SW 1271 (cell line): ENCODE measurements at regions not wholly inside any gene's neighbourhood (a gene's known extent, or its start where the extent isn't known, plus 50 kb on each side); places are given as distances from the start of the nearest gene placed in this dataset.

Source experiments
- DNase-seq, 2 experiments: peaks; one replicate each; lab custom pipeline; 2025; lab: John Stamatoyannopoulos, UW

DNA sequence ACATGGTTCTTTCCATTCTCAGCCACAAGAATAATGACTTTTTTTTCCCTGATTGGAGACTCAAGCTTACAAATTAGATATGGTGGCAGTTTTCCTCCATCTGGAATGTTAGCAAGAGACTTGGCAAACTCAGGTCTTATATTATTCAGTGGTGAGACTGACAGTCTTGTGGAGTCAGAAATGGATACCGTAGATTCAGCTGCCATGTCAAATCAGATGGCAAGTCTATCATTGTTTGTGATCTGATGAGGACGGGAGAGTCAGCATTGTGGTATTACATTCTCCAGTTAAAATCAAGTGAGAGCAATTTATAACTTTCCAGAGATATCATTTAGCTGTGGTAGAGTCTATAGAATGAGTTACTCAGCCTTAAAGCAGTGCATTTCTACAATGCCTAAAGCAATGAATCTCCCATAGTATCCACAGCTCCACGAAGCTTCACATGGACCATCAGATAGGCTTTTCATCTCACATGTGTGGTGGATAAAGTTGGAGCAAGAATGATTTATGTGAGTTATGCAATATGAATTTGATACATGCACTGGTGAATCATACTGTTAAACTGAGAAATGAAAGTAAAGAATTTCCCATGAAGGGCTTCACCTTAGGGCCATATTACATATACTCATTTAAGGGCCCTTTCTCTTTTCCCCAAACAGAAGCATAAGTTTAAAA is 430.6 kb downstream of the ZNF608 start:
- DNase-seq = no peak

DNA sequence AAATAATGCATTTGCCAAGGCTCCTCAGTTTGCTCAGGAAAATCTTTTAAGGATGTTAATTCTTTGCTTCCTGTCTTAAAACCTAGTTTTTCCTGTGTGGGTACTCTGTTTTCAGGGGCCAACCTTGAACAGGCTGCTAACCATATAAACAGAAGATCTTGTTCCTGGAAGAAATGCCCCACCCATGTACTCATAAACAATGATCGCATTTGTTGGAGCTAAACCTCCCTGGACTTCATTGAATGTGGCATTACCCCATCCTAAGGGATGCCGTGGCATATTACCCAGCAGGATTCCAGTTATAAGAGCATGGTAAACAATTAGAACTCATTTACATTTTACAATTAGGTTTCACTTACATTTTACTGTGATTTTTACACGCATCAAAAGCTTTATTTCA is 436.0 kb downstream of the ZNF608 start:
- DNase-seq = no peak

DNA sequence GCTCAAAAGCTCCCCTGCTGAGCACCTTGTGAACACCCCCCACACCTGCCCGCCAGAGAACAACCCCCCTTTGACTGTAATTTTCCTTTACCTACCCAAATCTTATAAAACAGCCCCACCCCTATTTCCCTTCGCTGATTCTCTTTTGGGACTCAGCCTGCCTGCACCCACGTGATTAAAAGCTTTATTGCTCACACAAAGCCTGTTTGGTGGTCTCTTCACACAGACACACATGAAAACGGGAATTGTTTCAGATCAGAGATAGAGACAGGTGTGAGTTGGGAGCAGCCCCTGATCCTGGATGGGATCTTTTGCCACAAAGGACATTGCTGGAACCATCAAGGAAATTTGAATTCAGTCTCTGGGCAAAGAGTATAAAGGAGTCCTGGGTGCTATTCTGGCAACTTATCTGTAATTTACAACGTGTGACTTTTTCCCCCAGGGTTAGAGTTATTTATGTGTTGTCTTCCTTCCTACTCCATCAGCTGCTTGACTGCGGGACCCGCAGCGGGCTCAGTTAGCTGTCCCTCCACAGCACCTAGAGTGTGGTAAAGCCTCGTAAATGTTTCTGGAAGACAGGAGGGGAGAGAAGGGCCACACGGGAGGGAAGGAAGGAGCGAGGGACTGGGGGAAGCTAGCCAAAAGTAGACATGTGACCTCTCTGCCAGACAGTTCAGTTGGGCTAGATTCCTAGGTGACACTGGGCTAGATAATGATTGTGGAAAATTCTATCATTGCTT is 437.0 kb downstream of the ZNF608 start:
- DNase-seq = no peak

DNA sequence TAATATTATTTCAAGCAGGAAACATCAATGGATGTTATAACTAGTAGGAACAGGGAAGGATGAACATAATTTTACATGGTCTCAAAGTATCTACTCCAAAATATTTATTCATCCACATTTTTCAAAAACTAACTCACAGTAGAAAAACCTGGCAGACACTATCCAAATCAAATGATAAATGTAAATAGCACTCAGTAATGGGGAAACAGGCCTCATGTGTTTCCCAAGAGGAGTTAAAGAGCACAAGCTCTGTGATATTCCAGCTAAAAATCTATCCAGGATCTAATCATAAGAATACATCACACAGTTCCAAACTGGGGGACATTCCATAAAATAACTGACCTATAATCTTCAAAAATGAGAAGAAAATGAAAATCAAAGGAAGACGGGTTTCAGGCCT is 443.1 kb downstream of the ZNF608 start:
- no peak for DNase-seq

DNA sequence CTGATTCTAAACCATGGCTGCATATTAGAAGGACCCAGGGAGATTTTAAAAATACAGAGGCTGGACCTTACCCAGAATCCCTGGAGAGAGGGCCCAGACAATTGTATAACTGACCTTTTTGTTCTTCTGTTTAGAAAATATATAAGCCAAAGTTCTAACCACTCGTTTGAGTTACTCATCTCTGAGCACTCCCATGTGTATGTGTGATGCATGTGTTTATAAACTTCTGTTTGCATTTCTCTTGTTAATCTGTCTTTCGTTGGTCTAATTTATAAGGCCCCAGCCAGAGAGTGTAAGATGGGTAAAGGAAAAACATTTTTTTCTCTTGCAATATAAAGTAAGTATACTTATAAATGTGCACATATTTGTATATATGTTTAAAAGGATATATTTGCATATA is 443.9 kb downstream of the ZNF608 start:
- DNase-seq = no peak

DNA sequence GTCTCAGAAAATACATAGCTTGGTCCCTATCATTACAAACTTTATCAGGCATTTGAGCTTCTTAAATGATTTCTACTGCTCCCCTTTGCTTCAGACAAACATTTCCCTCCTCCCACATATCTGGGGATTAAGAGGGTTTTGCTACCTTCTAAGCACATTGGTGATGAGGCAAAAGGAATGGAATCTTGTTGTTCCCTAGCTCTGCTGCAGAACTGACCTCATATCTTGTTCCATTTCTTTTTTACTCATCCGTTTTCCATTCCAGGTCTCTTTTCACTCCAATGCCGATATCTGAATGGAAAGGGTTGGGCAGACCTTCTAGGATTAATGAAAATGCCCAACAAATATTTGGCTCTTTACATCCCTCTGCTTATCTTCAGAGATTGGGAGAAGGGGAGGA is 444.6 kb downstream of the ZNF608 start:
- no peak for DNase-seq

DNA sequence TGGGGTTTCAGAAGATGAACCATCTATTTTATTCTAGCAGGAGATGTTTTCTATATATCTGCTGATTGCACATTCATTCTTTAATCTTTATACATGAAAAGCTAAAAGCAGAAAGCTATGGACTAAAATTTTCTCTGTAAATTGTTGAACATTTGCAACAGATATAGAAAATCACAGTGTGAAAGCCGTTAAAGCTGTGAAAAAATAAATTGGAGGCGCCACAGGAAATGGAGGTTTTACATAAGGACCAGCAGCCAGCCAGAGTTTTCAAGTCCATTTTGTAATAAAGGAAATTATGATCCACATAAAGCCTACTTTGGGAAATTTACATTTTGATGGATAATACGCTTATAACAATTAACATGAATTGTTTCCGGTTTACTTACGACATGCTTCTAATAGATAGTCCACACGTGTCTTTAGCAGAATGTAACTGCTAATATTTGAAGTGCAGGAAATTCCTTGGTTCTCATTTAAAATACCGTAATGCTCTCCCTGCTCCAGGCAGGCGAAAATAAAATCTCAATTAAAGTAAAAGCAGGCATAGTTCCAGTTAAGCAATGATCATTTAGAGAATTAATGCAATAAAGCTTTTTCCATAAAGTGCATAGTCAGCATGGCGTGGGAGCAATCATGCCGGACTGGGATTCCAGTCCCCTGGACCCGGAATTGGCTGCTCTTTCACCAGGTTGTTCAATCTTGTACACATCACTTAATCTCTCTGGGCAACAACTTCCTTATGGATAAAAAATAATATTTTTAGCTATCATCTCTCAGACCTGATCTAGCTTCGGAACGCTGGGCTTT is 445.4 kb downstream of the ZNF608 start:
- no peak for DNase-seq

DNA sequence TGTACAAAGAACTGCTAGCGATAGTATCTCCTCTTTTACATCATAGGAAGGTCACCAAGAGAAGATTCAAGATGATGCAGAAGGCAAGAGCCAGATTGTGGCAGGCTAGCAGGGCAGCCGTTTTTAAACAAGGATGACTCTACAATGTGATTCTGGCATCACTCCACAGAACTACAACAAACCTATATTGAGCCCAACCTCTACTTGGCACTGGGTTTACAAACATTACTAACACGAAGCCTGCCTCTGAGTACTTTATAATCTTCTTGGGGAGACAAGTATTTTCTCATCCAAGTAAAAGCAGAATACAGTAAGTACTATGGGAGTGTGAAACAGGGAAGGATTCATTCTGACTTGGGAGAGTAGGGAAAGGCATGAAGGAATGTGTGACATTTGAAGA is 448.6 kb downstream of the ZNF608 start:
- no peak for DNase-seq

DNA sequence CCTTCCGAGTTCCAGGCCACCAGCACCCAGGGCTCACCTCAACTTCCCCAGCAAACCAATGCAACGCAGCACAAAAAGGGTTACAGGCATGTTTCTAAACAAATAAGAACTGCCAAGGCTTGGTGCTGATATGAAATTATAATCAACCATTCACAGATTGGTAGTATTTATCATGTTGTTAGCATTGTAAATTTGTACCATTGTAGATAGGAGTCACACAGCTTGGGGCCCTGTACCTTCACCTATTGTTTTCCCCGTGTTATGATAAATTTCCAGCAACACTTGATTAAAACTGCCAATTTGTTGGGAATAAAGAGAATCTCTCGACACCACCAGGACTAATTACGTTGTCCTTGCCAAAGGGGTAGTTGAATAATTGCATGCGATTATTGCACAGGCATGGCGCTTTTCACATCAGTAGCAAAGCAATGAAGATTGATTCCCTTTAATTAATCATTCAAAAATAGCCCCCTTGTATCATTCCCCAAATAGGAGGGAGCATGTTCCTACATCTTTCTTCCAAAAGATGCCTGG is 454.1 kb downstream of the ZNF608 start:
- no peak for DNase-seq

DNA sequence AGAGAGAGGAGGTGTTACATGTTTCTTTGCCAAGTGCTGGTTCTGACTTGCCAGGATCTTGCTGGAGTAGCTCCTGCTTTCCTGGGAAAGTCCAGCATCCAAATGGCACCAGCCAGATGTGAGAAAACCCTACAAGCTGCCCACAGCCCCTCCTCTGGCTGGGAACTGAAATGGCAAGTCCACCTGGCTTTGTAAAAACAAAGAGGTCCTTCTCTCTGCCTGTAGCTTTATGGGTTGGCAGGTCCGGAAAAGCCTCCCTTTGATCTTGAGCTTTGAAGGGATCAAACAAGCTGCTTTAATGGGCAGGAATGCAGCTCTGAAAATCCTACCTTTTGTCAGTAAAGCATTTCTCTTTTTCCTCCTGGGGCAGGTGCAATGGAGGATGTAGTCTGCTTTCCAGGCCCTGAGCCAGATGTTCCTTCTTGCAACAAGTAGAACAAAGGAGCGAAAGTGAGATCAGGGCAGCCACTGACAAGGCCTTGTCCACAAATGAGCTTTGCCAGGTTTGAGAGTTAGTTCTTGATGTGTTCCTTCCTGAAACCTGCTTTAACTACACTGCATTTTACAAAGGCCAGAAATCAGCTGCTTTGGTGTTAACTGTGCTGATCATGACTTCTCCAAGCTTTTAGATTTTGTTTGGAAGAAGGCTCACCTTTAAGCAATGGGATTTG is 456.7 kb downstream of the ZNF608 start:
- no peak for DNase-seq

DNA sequence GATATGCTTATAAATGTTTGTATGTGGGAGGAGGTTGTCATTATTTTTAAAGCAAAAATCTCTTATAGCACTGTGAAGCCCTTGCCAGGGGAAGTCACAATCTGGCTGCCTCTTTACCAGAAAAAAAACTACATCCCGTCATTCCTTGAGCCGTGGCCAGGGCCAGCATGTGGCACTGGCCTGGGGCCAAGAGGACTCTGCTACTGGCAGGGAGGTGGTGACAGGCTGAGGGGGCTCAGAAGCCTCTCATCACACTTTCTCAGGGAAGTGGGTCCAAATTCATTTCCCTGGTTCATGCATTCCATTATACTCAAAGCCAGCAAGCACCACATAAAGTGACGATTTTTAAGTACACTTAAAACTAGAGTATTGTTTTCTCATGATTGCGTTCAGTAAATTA is 457.3 kb downstream of the ZNF608 start:
- no peak for DNase-seq

DNA sequence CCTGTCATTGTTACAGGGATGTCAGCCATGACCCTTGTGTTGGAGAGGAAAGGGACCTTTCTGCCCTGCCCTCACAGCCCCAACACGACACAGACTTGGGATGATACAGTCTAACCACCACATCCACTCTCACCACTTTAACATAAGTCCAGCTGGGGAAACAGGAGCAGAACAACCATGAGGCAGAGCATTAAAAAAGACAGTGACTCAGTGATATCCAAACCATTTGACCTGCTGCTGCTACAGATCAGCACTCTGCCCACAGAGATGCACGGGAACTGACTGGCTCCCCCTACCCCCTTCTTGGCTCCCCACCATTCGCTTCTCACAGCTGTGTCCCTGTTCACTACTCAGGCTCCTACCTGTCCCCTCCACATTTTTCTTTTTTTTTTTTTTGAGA is 458.6 kb downstream of the ZNF608 start:
- no peak for DNase-seq

DNA sequence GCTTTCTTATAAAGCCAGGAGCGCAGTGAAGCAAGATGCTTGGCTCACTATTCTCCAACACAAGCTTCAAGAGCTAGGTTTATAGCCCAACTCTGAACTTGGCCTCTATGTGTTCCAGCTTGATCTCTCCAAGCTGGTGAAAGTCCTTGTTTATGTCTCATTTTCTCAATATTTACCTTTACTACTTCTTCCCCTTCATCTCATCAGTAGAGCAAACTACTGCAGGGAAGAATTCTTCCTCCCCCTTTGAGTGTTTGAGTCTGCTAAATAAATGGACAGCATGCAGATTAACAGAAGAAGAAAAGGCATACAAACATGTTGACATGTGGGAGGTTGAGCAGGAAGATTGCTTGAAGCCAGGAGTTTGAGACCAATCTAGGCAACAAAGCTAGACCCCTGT is 460.7 kb downstream of the ZNF608 start:
- no peak for DNase-seq

DNA sequence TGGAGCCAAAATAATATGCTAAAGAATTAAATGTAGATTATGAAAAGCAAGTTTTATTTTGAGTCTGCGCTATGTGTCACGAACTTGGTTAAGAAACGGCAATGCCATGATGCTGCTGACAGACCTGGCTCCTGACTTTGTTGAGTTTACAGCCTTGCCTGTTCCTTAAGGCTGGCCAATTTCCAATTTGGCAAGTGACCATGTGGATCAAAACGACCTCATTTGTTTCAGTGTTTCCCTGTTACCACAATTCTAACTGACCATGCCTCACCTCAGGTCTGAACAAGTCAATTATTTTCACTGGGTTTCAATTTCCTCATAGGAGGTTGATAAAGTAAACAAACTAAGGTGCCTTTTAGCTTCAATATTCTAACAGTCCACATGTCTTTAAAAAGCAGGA is 461.4 kb downstream of the ZNF608 start:
- no peak for DNase-seq

DNA sequence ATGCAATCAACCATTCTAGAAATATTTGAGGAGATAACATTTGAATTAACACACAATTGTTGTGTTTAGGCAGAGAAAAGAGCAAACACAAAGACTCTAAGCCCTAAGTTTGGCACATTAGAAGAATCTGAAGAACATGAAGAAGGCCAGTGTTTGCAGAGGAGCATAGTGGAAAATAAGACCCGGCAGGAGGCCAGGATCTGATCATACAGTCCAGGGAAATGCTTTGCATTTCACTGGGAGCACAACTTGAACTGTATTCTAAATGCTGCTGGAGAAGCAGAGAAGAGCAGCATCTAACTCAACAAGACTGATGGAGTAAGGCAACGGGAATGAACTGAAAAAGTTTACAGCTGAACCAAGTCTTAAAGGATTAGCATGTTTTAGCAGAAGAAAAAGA is 463.4 kb downstream of the ZNF608 start:
- no peak for DNase-seq

DNA sequence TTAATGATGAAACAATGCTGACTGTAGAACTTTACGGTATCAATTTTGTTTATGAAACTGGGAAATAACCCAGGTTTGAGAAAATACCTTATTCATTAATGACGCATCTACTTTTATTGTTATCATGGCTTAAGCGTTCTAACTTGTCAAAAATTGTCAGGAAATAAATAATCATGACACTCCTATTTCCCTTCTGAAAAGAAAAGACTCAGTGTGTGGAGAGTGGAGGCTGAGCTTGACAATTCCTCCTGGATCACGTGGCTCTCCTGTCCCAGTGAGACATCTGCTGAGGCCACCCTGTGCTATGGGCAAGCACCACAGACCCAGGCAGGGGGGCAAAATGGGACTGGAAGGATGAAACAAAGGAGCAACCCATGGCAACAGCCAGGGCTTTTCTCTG is 466.4 kb downstream of the ZNF608 start:
- DNase-seq = no peak

DNA sequence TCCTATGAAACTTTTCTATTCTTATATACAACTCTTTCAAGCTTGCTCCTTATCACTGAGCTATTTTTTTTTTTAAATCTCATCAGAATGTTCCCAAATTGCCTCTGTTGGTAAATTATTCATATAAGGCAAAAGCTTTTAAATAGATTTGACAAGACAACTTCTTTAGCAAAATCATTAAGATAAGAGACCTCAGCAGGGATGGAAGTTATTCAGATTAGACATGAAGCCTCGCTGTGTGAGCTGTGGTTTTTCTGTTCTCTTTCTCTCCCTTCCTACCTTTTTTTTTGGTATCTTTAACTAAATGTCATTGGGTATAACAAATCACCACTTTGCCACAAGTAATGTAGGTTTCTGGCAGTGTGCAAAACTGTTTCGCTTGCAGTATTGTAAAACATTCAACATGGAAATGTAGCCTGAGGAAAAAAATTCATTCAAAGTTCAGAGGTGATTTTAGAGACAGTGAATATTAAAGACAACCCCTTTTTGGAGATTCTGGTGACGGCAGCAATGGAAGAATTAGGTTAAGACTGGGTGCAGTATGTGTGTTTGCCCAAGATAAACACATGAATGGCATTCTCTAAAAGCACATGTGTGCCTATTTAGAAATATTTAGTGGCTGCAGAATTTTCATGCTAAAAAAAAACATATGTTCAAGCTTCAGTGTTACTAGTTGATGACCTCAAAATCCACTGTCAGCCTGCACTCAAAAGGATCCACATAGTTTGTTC is 467.1 kb downstream of the ZNF608 start:
- no peak for DNase-seq

DNA sequence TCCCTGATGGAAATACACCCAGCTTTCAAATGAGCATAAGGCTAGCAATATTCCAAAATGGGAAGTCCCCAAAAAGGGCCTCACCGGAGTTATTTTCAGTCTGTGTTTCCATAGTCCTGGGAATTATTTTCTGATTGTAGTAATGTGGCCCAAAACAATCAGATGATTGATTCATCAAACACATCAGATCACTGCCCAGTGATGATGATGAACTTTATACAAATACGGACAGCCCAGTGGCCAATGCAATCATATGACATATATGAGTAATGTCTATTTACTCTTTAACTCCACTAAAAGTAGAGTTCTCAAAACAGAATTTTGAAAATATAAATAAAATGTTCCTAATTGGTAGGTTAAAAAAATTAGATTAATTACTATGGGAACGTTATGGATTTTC is 467.8 kb downstream of the ZNF608 start:
- DNase-seq = no peak

DNA sequence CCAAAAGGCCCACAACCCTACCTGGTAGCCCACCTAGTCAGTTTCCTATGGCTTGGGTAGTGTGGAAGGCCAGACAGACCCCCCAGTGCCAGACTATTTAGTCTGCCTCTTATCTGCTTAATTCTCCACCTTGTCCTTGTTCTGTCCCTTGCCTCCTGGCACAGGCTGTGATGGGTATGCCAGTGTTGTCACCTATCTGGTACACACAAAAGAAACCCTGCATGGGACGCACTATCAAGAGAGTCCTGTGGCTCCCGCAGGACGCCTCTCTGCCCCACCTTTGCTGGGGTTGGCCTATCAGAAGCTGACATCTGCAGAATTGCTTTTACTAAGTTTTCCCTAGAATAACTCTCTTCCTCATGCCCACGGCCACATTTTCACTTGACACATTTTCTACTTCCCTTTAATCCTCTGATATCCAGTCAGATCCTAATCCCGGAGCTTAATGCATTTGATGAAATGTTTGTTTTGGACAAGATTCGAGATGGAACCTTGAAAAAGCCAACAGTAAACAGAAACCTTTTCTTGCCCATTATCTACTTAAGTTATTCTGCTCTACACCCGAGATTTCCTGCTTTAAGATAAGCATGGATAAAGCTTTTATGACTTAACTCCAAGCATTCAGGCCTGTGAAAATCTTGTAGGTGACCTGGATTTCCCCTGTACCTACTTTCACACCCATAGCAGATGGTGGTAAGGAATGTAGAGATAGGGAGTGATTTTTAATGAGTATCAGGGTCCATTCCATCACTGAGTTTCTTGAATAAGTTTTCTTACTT is 468.5 kb downstream of the ZNF608 start:
- DNase-seq = no peak

DNA sequence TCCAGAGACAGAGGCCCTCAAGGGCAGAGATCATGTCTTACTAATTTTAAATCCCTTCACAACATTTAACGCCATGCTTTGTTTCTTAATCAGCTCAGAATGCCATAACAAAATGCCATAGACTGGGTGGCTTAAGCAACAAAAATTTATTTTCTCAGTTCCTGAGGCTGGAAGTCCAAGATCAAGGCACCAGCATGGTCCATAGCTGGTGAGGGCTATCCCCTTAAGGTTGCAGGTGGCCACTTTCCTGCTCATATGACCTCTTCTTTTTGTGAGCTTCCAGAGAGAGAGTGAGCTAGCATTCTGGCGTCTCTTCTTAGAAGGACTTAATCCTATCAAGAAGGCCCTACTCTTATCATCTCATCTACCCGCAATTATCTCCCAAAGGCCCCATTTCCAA is 470.3 kb downstream of the ZNF608 start:
- no peak for DNase-seq

DNA sequence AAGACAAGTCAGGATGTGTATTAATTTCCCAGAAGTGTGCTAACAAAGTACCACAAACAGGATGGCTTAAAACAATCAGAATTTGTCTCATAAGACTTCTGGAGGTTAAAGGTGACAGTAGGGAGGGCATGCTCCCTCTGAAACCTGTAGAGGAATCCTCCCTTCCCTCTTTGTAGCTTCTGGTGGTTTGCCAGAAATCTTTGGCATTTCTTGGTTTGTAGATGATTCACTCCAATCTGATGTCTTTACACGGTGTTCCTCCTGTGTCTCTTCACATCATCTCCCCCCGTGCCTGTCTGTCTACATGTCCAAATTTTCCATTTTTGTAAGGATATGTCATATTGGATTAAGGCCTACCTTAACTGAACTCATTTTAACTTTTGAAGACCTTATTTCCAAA is 471.5 kb downstream of the ZNF608 start:
- DNase-seq = no peak
